GM12878 (cell line): ENCODE measurements at regions not wholly inside any gene's neighbourhood (a gene's known extent, or its start where the extent isn't known, plus 50 kb on each side); places are given as distances from the start of the nearest gene placed in this dataset.

ENCODE experiments used
- ATAC-seq: fragments of 200-7000 bp; cut with Tn5 transposase; 3 replicates; pipeline ENCODE4 v1.9.1; 2020; ENCODE audit warnings: mild to moderate bottlenecking, moderate library complexity
- BruUV-seq: library from RNA; stranded (reverse); fragments of 400-500 nt; replicated peaks from 2 replicates; lab custom pipeline; 2021; lab: Mats Ljungman, UMichigan
- CTCF ChIA-PET: fragments of 300-600 bp; sonication (Branson Sonifier 250); formaldehyde crosslinking; extraction: SDS; loops from one replicate; lab custom pipeline; 2021; ENCODE audit warnings: inconsistent platforms; lab: Yijun Ruan, JAX
- POLR2A ChIA-PET: fragments of 350-600 bp; formaldehyde crosslinking; extraction: SDS; loops from one replicate; lab custom pipeline; 2021; ENCODE audit warnings: inconsistent platforms; lab: Charles Lee
- RAD21 ChIA-PET: fragments of 300-600 bp; sonication (Branson Sonifier 250); formaldehyde crosslinking; loops from one replicate; lab custom pipeline; 2023; ENCODE audit warnings: antibody characterized with exemption; ENCODE audit not compliant: unreplicated experiment; lab: Charles Lee
- SMC1A ChIA-PET: fragments of 300-600 bp; sonication (Branson Sonifier 250); formaldehyde crosslinking; loops from one replicate; lab custom pipeline; 2023; ENCODE audit not compliant: unreplicated experiment, uncharacterized antibody; lab: Charles Lee
- DNase-seq: peaks from one replicate; pipeline ENCODE4 v3.0.0-alpha.2; 2011; ENCODE audit warnings: low read depth, low spot score
- FAIRE-seq: peaks from 3 replicates; lab custom pipeline; 2011; peaks lifted over from hg19 to GRCh38; lab: Jason Lieb, UNC
- H2AFZ ChIP-seq: 2 replicates; pipeline ENCODE4 v1.6.0; 2011; ENCODE audit warnings: low read depth, low read length, control low read depth; ENCODE audit not compliant: control insufficient read depth
- H3K27ac ChIP-seq: 2 replicates; pipeline ENCODE4 v1.5.1; 2011; ENCODE audit warnings: control low read depth; ENCODE audit not compliant: control insufficient read depth, insufficient read depth
- H3K27me3 ChIP-seq, 2 experiments: replicated peaks in 1 of 2; 2 replicates each; pipeline versions ENCODE4 v1.6.0 to v1.6.1; 2011; ENCODE audit warnings: low read length in 1 of 2; ENCODE audit not compliant: control insufficient read depth in 2 of 2, insufficient read depth in 2 of 2
- H3K36me3 ChIP-seq, 2 experiments: 2 replicates each; pipeline ENCODE4 v1.5.1; 2011; ENCODE audit warnings: low read length in 1 of 2; ENCODE audit not compliant: control insufficient read depth in 2 of 2, insufficient read depth in 2 of 2
- H3K4me1 ChIP-seq: 2 replicates; pipeline ENCODE4 v1.6.1; 2011; ENCODE audit warnings: mild to moderate bottlenecking, low read length, moderate library complexity, mixed read lengths; ENCODE audit not compliant: control insufficient read depth, insufficient read depth
- H3K4me2 ChIP-seq: 2 replicates; pipeline ENCODE4 v1.6.0; 2011; ENCODE audit warnings: control low read depth; ENCODE audit not compliant: control insufficient read depth, insufficient read depth
- H3K4me3 ChIP-seq: fragments of 200-600 bp; sonication (generic); 2 replicates; pipeline ENCODE4 v1.5.1; 2016
- H3K79me2 ChIP-seq: 2 replicates; pipeline ENCODE4 v1.6.0; 2011; ENCODE audit warnings: low read length; ENCODE audit not compliant: control insufficient read depth, insufficient read depth
- H3K9ac ChIP-seq: 2 replicates; pipeline ENCODE4 v1.8.0; 2011; ENCODE audit warnings: low read length, control low read depth, mixed read lengths; ENCODE audit not compliant: control insufficient read depth, insufficient read depth
- H3K9me3 ChIP-seq: replicated peaks from 3 replicates; pipeline ENCODE4 v1.5.1; 2011; ENCODE audit warnings: mild to moderate bottlenecking, low read length; ENCODE audit not compliant: control insufficient read depth, insufficient read depth
- H4K20me1 ChIP-seq: 2 replicates; pipeline ENCODE4 v1.6.0; 2011; ENCODE audit not compliant: control insufficient read depth, insufficient read depth
- NFXL1 ChIP-seq: fragments of 450-650 bp; IDR thresholded peaks from 2 replicates; pipeline ENCODE4 v1.6.1; 2017; ENCODE audit warnings: antibody characterized with exemption, mild to moderate bottlenecking, borderline replicate concordance
- POLR2AphosphoS2 ChIP-seq: IDR thresholded peaks from 2 replicates; pipeline ENCODE4 v1.6.1; 2011; ENCODE audit warnings: low read depth, mild to moderate bottlenecking, low read length, improper control_type of control experiment, moderate library complexity
- SUZ12 ChIP-seq: fragments of 200-600 bp; sonication (generic); IDR thresholded peaks from one replicate; pipeline ENCODE4 v1.6.1; 2018; ENCODE audit warnings: antibody characterized with exemption, mild to moderate bottlenecking; ENCODE audit not compliant: unreplicated experiment
- TBL1XR1 ChIP-seq: IDR thresholded peaks from 2 replicates; pipeline ENCODE4 v1.6.1; 2012; ENCODE audit warnings: low read depth, low read length, improper control_type of control experiment
- ZNF217 ChIP-seq: fragments of 450-650 bp; IDR thresholded peaks from 2 replicates; pipeline ENCODE4 v1.6.1; 2017; ENCODE audit warnings: antibody characterized with exemption, mild to moderate bottlenecking
- WGBS: methylation state at CpG from one replicate; pipeline ENCODE4 v1.1.6; 2016; ENCODE audit warnings: low lambda C conversion rate; ENCODE audit not compliant: insufficient replicate concordance, insufficient coverage; ENCODE audit errors: missing lambda C conversion rate; 5-methylcytosine and 5-hydroxymethylcytosine counted together
- in situ Hi-C: fragments of 300-500 bp; cut with MboI; formaldehyde crosslinking; loops from 9 replicates; pipeline ENCODE4 v1.14.3; 2018; ENCODE audit warnings: mixed read lengths
- intact Hi-C: fragments of 100-400 bp; cut with micrococcal nuclease; formaldehyde crosslinking; loops from one replicate; pipeline ENCODE4 v1.14.2; 2022; ENCODE audit not compliant: unreplicated experiment
- TF ChIP-seq, protein P1 (sequence below): fragments of 450-650 bp; IDR thresholded peaks from 2 replicates; pipeline ENCODE4 v1.6.1; 2016; ENCODE audit warnings: mild to moderate bottlenecking
- TF ChIP-seq, protein P2 (sequence below): IDR thresholded peaks from 2 replicates; pipeline ENCODE4 v1.6.1; 2012; ENCODE audit warnings: low read depth, low read length, improper control_type of control experiment

DNA sequence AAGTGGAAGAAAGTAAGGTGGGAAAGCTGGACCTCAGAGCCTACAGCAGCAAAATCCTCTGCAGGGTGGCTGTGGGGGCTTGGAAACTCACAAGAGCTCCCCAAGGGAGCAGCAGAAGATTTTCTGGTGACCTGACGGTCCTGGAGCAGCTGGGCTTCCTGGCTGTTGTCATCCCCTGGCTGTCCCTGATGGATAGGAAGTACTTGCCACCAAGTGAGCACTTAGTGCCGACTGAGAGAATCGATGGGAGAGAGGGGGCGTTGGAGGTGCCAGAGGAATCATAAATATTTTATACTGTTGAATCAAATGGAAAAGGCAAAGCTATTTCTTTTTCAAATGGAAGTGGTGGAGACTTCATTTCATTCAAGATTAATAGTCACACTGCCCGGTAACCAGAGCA is 167.1 kb upstream of the ITGB1 start:
- SMC1A ChIA-PET = no interaction called here
- Histone ChIP-seq H3K9ac (no peak overlapping the region), H3K27me3 (no peaks in the 10 kb centered on the region), H3K27ac (no peak overlapping the region), H3K9me3 (no peaks in the 10 kb centered on the region), H3K79me2 (no peaks in the 10 kb centered on the region), H3K4me2 (no peak overlapping the region), H2AFZ (no peak overlapping the region), H3K36me3 (no peaks in the 10 kb centered on the region), H3K4me1 (no peaks in the 10 kb centered on the region), H3K4me3 (no peak overlapping the region), H4K20me1 (no peaks in the 10 kb centered on the region)
- in situ Hi-C loops = no loop called here
- WGBS = 66% methylated on average over 5 of the region's 5 CpGs
- CTCF ChIA-PET = interaction anchor here (0.6 kb wide), 1 partner anchor 111 kb away, joined by 3 read pairs; no protein-coding TSS in a partner anchor
- RAD21 ChIA-PET = no interaction called here
- BruUV-seq = no TSS peak
- intact Hi-C loops = no loop called here
- ATAC-seq (no peak), FAIRE-seq (no peak), DNase-seq (no peak)
- POLR2A ChIA-PET = no interaction called here
- TF ChIP-seq POLR2AphosphoS2 (no peak), NFXL1 (no peak)
- TF ChIP-seq, protein P1, sequence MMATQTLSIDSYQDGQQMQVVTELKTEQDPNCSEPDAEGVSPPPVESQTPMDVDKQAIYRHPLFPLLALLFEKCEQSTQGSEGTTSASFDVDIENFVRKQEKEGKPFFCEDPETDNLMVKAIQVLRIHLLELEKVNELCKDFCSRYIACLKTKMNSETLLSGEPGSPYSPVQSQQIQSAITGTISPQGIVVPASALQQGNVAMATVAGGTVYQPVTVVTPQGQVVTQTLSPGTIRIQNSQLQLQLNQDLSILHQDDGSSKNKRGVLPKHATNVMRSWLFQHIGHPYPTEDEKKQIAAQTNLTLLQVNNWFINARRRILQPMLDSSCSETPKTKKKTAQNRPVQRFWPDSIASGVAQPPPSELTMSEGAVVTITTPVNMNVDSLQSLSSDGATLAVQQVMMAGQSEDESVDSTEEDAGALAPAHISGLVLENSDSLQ = no peak

DNA sequence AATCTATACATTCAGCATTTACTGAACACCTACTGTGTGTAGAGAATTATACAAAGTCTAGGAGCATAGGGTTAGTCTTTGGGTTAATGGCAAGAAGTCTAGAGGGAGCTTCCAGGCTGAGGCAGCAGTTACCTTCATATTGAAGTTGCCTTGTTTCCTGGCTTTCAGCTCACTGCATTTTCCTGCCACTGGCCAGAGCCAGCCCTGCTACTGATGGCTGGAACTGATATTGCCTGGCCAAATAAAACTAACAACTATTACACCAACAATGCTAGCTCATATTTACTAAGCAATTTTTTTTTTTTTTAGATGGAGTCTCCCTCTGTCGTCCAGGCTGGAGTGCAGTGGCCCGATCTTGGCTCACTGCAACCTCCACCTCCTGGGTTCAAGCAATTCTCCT is 165.7 kb upstream of the ITGB1 start:
- intact Hi-C loops (no loop called here), in situ Hi-C loops (no loop called here)
- 73% methylated on average over 2 of the region's 2 CpGs for WGBS
- no peak overlapping the region for H2AFZ ChIP-seq
- no peaks in the 10 kb centered on the region for H4K20me1 ChIP-seq
- TF ChIP-seq ZNF217 (no peak), SUZ12 (no peak), TBL1XR1 (no peak)
- TF ChIP-seq, protein P2, sequence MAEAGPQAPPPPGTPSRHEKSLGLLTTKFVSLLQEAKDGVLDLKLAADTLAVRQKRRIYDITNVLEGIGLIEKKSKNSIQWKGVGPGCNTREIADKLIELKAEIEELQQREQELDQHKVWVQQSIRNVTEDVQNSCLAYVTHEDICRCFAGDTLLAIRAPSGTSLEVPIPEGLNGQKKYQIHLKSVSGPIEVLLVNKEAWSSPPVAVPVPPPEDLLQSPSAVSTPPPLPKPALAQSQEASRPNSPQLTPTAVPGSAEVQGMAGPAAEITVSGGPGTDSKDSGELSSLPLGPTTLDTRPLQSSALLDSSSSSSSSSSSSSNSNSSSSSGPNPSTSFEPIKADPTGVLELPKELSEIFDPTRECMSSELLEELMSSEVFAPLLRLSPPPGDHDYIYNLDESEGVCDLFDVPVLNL = no peak
- ATAC-seq (no peak), DNase-seq (no peak), FAIRE-seq (no peak)
- no peak overlapping the region for H3K4me2 ChIP-seq
- ChIA-PET CTCF (no interaction called here), SMC1A (interaction anchor here (1.1 kb wide), 1 partner anchor 9 kb away, joined by 4 read pairs; no protein-coding TSS in a partner anchor), RAD21 (no interaction called here), POLR2A (no interaction called here)
- no peak overlapping the region for H3K4me3 ChIP-seq
- H3K27ac ChIP-seq = no peak overlapping the region
- H3K36me3 ChIP-seq = no peaks in the 10 kb centered on the region
- no peaks in the 10 kb centered on the region for H3K4me1 ChIP-seq
- H3K9ac ChIP-seq = no peak overlapping the region
- H3K27me3 ChIP-seq = no peaks in the 10 kb centered on the region
- no TSS peak for BruUV-seq
- no peaks in the 10 kb centered on the region for H3K9me3 ChIP-seq
- no peaks in the 10 kb centered on the region for H3K79me2 ChIP-seq
